ENCODE measurements at regions not wholly inside any gene's neighbourhood (a gene's known extent, or its start where the extent isn't known, plus 50 kb on each side); places are given as distances from the start of the nearest gene placed in this dataset.
"Not testable (repeated sequence)": the region's sequence is repeated elsewhere in the genome, so short reads cannot be mapped to it uniquely, and the experiment has no call there.

DNA sequence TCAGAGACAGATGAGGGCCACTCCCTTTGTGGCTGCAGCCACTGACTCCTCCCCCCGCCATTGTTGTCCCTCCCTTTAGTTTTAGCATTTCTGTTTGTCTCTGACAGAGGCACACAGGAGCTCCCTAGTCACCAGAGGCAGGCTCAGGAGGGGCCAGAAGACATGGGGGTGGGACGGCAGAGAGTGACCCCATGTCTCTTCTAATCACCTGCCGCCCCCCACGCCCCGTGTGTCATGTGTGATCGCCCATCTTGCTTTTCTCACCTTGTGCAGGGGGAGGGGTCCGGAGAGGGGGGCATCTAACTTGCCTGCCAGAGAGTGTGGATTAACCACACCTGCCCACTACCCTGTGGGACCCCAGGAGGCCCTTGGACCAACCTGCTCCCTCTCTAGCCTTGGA is 246.7 kb upstream of the TP53TG3C start:
- TF ChIP-seq, protein P1, sequence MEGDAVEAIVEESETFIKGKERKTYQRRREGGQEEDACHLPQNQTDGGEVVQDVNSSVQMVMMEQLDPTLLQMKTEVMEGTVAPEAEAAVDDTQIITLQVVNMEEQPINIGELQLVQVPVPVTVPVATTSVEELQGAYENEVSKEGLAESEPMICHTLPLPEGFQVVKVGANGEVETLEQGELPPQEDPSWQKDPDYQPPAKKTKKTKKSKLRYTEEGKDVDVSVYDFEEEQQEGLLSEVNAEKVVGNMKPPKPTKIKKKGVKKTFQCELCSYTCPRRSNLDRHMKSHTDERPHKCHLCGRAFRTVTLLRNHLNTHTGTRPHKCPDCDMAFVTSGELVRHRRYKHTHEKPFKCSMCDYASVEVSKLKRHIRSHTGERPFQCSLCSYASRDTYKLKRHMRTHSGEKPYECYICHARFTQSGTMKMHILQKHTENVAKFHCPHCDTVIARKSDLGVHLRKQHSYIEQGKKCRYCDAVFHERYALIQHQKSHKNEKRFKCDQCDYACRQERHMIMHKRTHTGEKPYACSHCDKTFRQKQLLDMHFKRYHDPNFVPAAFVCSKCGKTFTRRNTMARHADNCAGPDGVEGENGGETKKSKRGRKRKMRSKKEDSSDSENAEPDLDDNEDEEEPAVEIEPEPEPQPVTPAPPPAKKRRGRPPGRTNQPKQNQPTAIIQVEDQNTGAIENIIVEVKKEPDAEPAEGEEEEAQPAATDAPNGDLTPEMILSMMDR (IDR thresholded peaks at IDR 0.05; ENCODE audit: low read length), result not testable (repeated sequence)
- TF ChIP-seq EZH2 (IDR thresholded peaks at IDR 0.05; ENCODE audit: borderline replicate concordance, low read length), result not testable (repeated sequence)

Measured in OCI-LY1 (cell line).